Body of pancreas (tissue), 4 donors: ENCODE measurements at regions not wholly inside any gene's neighbourhood (a gene's known extent, or its start where the extent isn't known, plus 50 kb on each side); places are given as distances from the start of the nearest gene placed in this dataset.

Source experiments
- ATAC-seq: fragments of 150-250 bp; one replicate; pipeline ENCODE4 v1.9.1; 2016
- DNase-seq, 4 donors: peaks; one replicate each; pipeline ENCODE4 v3.0.0-alpha.2; 2019
- H3K27ac ChIP-seq, 4 donors: fragments of 200-600 bp; sonication (generic); 1 replicate in 3 of 4; 2 replicates in 1 of 4; pipeline versions ENCODE4 v1.5.1 to v1.6.1; 2016 to 2019; ENCODE audit warnings: mild to moderate bottlenecking in 1 of 4, mixed read lengths in 1 of 4, moderate library complexity in 1 of 4
- H3K27me3 ChIP-seq, 2 donors: fragments of 200-600 bp; sonication (generic); one replicate each; pipeline ENCODE4 v1.6.0; 2016; ENCODE audit warnings: mild to moderate bottlenecking in 1 of 2
- H3K36me3 ChIP-seq, 2 donors: fragments of 200-600 bp; sonication (generic); replicated peaks in 1 of 2; 2 replicates each; pipeline ENCODE4 v1.5.1; 2016; ENCODE audit warnings: low read depth in 2 of 2; ENCODE audit not compliant: insufficient read depth in 1 of 2
- H3K4me1 ChIP-seq: fragments of 200-600 bp; sonication (generic); one replicate; pipeline ENCODE4 v1.6.0; 2016
- H3K4me3 ChIP-seq, 2 donors: fragments of 200-600 bp; sonication (generic); 1 replicate in 1 of 2; 2 replicates in 1 of 2; pipeline ENCODE4 v1.5.1; 2016 to 2019
- H3K9me3 ChIP-seq, 3 donors: fragments of 200-600 bp; sonication (generic); 1 replicate in 2 of 3; 2 replicates in 1 of 3; pipeline ENCODE4 v1.5.1; 2016
- CTCF ChIP-seq, 7 experiments: fragments of 450-650 bp in 4 of 7; fragments of 200-600 bp in 3 of 7; sonication (generic) in 3 of 7; IDR thresholded peaks; one replicate each; pipeline ENCODE4 v1.5.1; 2016 to 2019; ENCODE audit warnings: antibody characterized with exemption in 7 of 7
- POLR2A ChIP-seq, 3 donors: fragments of 450-650 bp; IDR thresholded peaks; one replicate each; pipeline ENCODE4 v1.6.1; 2016; ENCODE audit warnings: antibody characterized with exemption in 3 of 3, mild to moderate bottlenecking in 2 of 3
- WGBS, 2 donors: methylation state at CpG; one replicate each; pipeline ENCODE4 v1.1.5; 2017; 5-methylcytosine and 5-hydroxymethylcytosine counted together
- intact Hi-C: fragments of 100-400 bp; cut with DNase I; formaldehyde crosslinking; loops from one replicate; pipeline ENCODE4 v1.15.1; 2023

- Histone ChIP-seq H3K36me3 (no peaks in the 10 kb centered on the region), H3K4me3 (no peak overlapping the region), H3K27ac (no peak overlapping the region), H3K27me3 (no peaks in the 10 kb centered on the region), H3K9me3 (no peaks in the 10 kb centered on the region), H3K4me1 (no peaks in the 10 kb centered on the region)
- TF ChIP-seq CTCF (IDR thresholded peaks at IDR 0.05) (no peak), POLR2A (IDR thresholded peaks at IDR 0.05) (no peak)
- WGBS, 2 donors = 75 to 76% methylated on average over 5 of the region's 5 CpGs
- ATAC-seq = no peak
- intact Hi-C loops = no loop called here
- DNase-seq = no peak
Measured at GRCh38 chr4:41472081-41472480, 65.9 kb upstream of the LIMCH1 start.

DNA sequence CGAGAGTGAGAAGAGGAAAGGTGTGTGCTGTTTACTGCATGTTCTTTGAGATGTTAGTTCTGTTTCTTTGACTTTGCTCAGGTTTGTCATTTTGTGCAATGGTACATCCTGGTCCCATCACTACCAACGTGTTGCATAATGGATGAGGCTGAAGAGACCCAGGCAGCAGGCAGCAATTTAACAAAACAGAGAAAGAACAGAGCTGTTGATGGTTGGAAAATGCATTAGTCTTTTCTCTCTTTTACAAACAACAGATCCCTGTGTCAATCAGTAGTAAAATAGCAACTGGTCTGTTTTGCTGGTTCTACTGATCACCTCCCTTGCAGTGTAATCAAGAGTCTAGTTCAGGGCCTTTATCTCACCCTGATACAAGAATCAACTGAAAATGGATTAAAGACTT lies 64.8 kb upstream of the LIMCH1 start:
- intact Hi-C loops = no loop called here
- WGBS, 2 donors = 58 to 63% methylated on average over 2 of the region's 2 CpGs

DNA sequence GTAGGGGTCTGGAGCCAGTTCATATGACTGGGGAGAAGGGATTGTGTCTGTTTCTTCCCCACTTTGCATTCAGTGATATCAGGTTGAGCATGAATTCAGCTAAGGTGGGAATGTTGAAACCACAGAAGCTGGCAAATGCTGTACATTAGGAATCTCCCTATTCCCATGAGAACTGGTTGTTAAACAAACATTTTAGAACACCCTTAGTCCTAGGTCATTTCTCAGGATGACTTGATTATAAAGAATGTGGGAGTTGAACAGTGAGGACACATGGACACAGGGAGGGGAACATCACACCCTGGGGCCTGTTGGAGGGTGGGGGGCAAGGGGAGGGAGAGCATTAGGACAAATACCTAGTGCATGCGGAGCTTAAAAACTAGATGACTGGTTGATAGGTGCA lies 62.6 kb upstream of the LIMCH1 start:
- intact Hi-C loops = no loop called here
- no peak for DNase-seq
- WGBS, 2 donors = 62 to 83% methylated on average over 1 of the region's 1 CpG
- no peak for ATAC-seq
- Histone ChIP-seq H3K36me3 (no peaks in the 10 kb centered on the region), H3K4me3 (no peak overlapping the region), H3K27me3 (no peaks in the 10 kb centered on the region), H3K4me1 (no peaks in the 10 kb centered on the region), H3K27ac (peak overlapping the region in 1 of 4 donors; percentile 50), H3K9me3 (no peaks in the 10 kb centered on the region)
- TF ChIP-seq POLR2A (IDR thresholded peaks at IDR 0.05) (no peak), CTCF (IDR thresholded peaks at IDR 0.05) (no peak)

More for the DNA sequence above, 64.8 kb upstream of the LIMCH1 start:
- no peak overlapping the region for H3K27ac ChIP-seq
- H3K9me3 ChIP-seq = no peaks in the 10 kb centered on the region
- H3K4me3 ChIP-seq = no peak overlapping the region
- TF ChIP-seq CTCF (IDR thresholded peaks at IDR 0.05) = no peak
- TF ChIP-seq POLR2A (IDR thresholded peaks at IDR 0.05) = no peak
- no peaks in the 10 kb centered on the region for H3K36me3 ChIP-seq
- H3K27me3 ChIP-seq = no peaks in the 10 kb centered on the region
- ATAC-seq (no peak), DNase-seq (no peak)
- H3K4me1 ChIP-seq = no peaks in the 10 kb centered on the region

DNA sequence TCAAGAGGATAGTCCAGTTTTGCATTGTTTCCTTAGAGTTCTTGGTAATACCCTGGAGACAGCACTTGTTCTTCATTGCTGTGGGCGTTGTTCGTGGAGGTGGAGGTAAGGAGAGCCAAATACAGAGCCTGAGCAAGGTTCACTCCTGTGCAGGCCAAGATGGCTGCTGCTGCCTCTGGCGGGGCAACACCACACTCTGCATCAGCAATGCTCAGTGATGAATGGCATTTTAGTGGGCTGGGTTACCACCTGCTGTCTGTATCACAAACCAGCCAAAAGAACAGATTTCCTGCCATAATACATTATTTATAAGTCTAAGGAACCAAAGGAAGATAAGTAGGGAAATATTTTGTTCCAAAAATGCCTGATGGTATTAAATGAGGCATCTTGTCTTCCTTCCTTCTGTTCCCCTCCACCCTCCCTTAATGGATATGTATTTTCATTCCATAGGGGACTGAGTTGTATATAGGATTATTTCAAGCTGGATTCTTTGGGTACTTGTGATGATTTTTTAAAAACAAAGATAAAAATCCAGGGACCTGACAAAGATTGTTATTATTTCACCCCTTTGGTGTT lies 61.6 kb upstream of the LIMCH1 start:
- Histone ChIP-seq H3K9me3 (no peaks in the 10 kb centered on the region), H3K27me3 (no peaks in the 10 kb centered on the region), H3K27ac (peak overlapping the region in 1 of 4 donors; percentile 50), H3K4me3 (no peak overlapping the region), H3K4me1 (no peaks in the 10 kb centered on the region), H3K36me3 (no peaks in the 10 kb centered on the region)
- WGBS, 2 donors = 76 to 95% methylated on average over 3 of the region's 3 CpGs
- DNase-seq (no peak), ATAC-seq (no peak)
- intact Hi-C loops = no loop called here
- TF ChIP-seq CTCF (IDR thresholded peaks at IDR 0.05) (no peak), POLR2A (IDR thresholded peaks at IDR 0.05) (no peak)

GRCh38 chr4:41477181-41477905 lies 60.6 kb upstream of the LIMCH1 start:
- ATAC-seq (no peak), DNase-seq (no peak)
- Histone ChIP-seq H3K36me3 (no peaks in the 10 kb centered on the region), H3K27ac (no peak overlapping the region), H3K4me3 (no peak overlapping the region), H3K9me3 (no peaks in the 10 kb centered on the region), H3K4me1 (no peaks in the 10 kb centered on the region), H3K27me3 (no peaks in the 10 kb centered on the region)
- WGBS, 2 donors = 68 to 89% methylated on average over 6 of the region's 6 CpGs
- TF ChIP-seq CTCF (IDR thresholded peaks at IDR 0.05) = no peak
- no peak for TF ChIP-seq POLR2A (IDR thresholded peaks at IDR 0.05)
- intact Hi-C loops = no loop called here
